ENCODE measurements at regions not wholly inside any gene's neighbourhood (a gene's known extent, or its start where the extent isn't known, plus 50 kb on each side); places are given as distances from the start of the nearest gene placed in this dataset.

GRCh38 chr5:72662936-72663335 is 153.5 kb upstream of the TNPO1 start:
- Histone ChIP-seq H3K27ac (no peak overlapping the region), H3K36me3 (no peaks in the 10 kb centered on the region), H3K4me3 (no peak overlapping the region), H3K27me3 (no peaks in the 10 kb centered on the region), H3K9me3 (no peaks in the 10 kb centered on the region), H3K4me1 (no peaks in the 10 kb centered on the region)
- no peak for DNase-seq (ENCODE audit: low spot score)
- TF ChIP-seq CTCF (IDR thresholded peaks at IDR 0.05) = no peak

- no peak for DNase-seq (ENCODE audit: low spot score)
- no peaks in the 10 kb centered on the region for H3K27me3 ChIP-seq
- H3K36me3 ChIP-seq = no peaks in the 10 kb centered on the region
- no peak overlapping the region for H3K4me3 ChIP-seq
- no peak for TF ChIP-seq CTCF (IDR thresholded peaks at IDR 0.05)
- no peaks in the 10 kb centered on the region for H3K4me1 ChIP-seq
- no peaks in the 10 kb centered on the region for H3K9me3 ChIP-seq
- no peak overlapping the region for H3K27ac ChIP-seq
Observed at GRCh38 chr5:72662305-72662704, 154.2 kb upstream of the TNPO1 start.

- H3K27me3 ChIP-seq = no peaks in the 10 kb centered on the region
- H3K27ac ChIP-seq = no peak overlapping the region
- H3K9me3 ChIP-seq = no peaks in the 10 kb centered on the region
- no peak overlapping the region for H3K4me3 ChIP-seq
- TF ChIP-seq CTCF (IDR thresholded peaks at IDR 0.05) = no peak
- no peaks in the 10 kb centered on the region for H3K36me3 ChIP-seq
- no peak for DNase-seq (ENCODE audit: low spot score)
- no peaks in the 10 kb centered on the region for H3K4me1 ChIP-seq
Observed at GRCh38 chr5:72661405-72661804, 154.2 kb upstream of the ZNF366 start.

GRCh38 chr5:72659726-72660125 is 152.5 kb upstream of the ZNF366 start:
- no peaks in the 10 kb centered on the region for H3K36me3 ChIP-seq
- H3K9me3 ChIP-seq = no peaks in the 10 kb centered on the region
- DNase-seq (ENCODE audit: low spot score) = no peak
- no peaks in the 10 kb centered on the region for H3K27me3 ChIP-seq
- H3K27ac ChIP-seq = no peak overlapping the region
- no peak for TF ChIP-seq CTCF (IDR thresholded peaks at IDR 0.05)
- H3K4me1 ChIP-seq = no peaks in the 10 kb centered on the region
- H3K4me3 ChIP-seq = no peak overlapping the region

- H3K4me3 ChIP-seq = no peak overlapping the region
- TF ChIP-seq CTCF (IDR thresholded peaks at IDR 0.05) = no peak
- no peak for DNase-seq (ENCODE audit: low spot score)
- H3K27me3 ChIP-seq = no peaks in the 10 kb centered on the region
- no peaks in the 10 kb centered on the region for H3K9me3 ChIP-seq
- no peaks in the 10 kb centered on the region for H3K4me1 ChIP-seq
- H3K27ac ChIP-seq = no peak overlapping the region
- H3K36me3 ChIP-seq = no peaks in the 10 kb centered on the region
Observed at GRCh38 chr5:72658761-72659540, 151.7 kb upstream of the ZNF366 start.

- H3K27me3 ChIP-seq = no peaks in the 10 kb centered on the region
- no peaks in the 10 kb centered on the region for H3K36me3 ChIP-seq
- no peaks in the 10 kb centered on the region for H3K9me3 ChIP-seq
- no peak overlapping the region for H3K27ac ChIP-seq
- TF ChIP-seq CTCF (IDR thresholded peaks at IDR 0.05) = no peak
- H3K4me3 ChIP-seq = no peak overlapping the region
- DNase-seq (ENCODE audit: low spot score) = no peak
- no peaks in the 10 kb centered on the region for H3K4me1 ChIP-seq
Observed at GRCh38 chr5:72658161-72658560, 151.0 kb upstream of the ZNF366 start.
